MM.1S (cell line): ENCODE measurements at regions not wholly inside any gene's neighbourhood (a gene's known extent, or its start where the extent isn't known, plus 50 kb on each side); places are given as distances from the start of the nearest gene placed in this dataset.
A peak's percentile ranks its signal among the peaks of the same experiment; 100 is the strongest.

Experiments used
- DNase-seq: peaks from one replicate; pipeline ENCODE4 v3.0.0-alpha.2; 2015
- H2AFZ ChIP-seq: fragments of 300-600 bp; sonication (generic); 2 replicates; pipeline ENCODE4 v1.6.0; 2016; ENCODE audit warnings: antibody characterized with exemption, low read length
- H3F3A ChIP-seq: fragments of 300-600 bp; sonication (generic); 2 replicates; pipeline ENCODE4 v1.6.1; 2016; ENCODE audit warnings: mild to moderate bottlenecking, antibody characterized with exemption, low read length, moderate library complexity, mixed read lengths; ENCODE audit not compliant: insufficient read depth
- H3K27ac ChIP-seq: fragments of 300-600 bp; sonication (generic); 2 replicates; pipeline ENCODE4 v1.5.1; 2016; ENCODE audit warnings: mild to moderate bottlenecking, low read length
- H3K27me3 ChIP-seq: fragments of 300-600 bp; sonication (generic); replicated peaks from 2 replicates; pipeline ENCODE4 v1.6.0; 2016; ENCODE audit warnings: low read length; ENCODE audit not compliant: insufficient read depth
- H3K36me3 ChIP-seq: fragments of 300-600 bp; sonication (generic); replicated peaks from 2 replicates; pipeline ENCODE4 v1.6.1; 2016; ENCODE audit warnings: mild to moderate bottlenecking, low read length, mixed read lengths; ENCODE audit not compliant: insufficient read depth
- H3K4me1 ChIP-seq: fragments of 300-600 bp; sonication (generic); 2 replicates; pipeline ENCODE4 v1.6.1; 2016; ENCODE audit warnings: low read length, mixed read lengths
- H3K4me2 ChIP-seq: fragments of 300-600 bp; sonication (generic); 2 replicates; pipeline ENCODE4 v1.6.0; 2016; ENCODE audit warnings: low read depth, low read length
- H3K4me3 ChIP-seq: fragments of 300-600 bp; sonication (generic); 2 replicates; pipeline ENCODE4 v1.5.1; 2016; ENCODE audit warnings: low read length, mixed read lengths
- H3K79me2 ChIP-seq: fragments of 300-600 bp; sonication (generic); 2 replicates; pipeline ENCODE4 v1.6.1; 2016; ENCODE audit warnings: mixed run types, low read length, mixed read lengths
- H3K9ac ChIP-seq: fragments of 300-600 bp; sonication (generic); 2 replicates; pipeline ENCODE4 v1.6.1; 2016; ENCODE audit warnings: low read length, mixed read lengths
- H3K9me2 ChIP-seq: fragments of 300-600 bp; sonication (generic); replicated peaks from 2 replicates; pipeline ENCODE4 v1.6.1; 2016; ENCODE audit warnings: mild to moderate bottlenecking, low read length, mixed read lengths; ENCODE audit not compliant: insufficient read depth
- H3K9me3 ChIP-seq: fragments of 300-600 bp; sonication (generic); replicated peaks from 2 replicates; pipeline ENCODE4 v1.6.1; 2016; ENCODE audit warnings: mild to moderate bottlenecking, low read length, mixed read lengths; ENCODE audit not compliant: insufficient read depth
- H4K20me1 ChIP-seq: fragments of 300-600 bp; sonication (generic); 2 replicates; pipeline ENCODE4 v1.6.1; 2016; ENCODE audit warnings: mild to moderate bottlenecking, low read length, moderate library complexity, mixed read lengths; ENCODE audit not compliant: insufficient read depth
- EZH2 ChIP-seq: fragments of 300-600 bp; sonication (generic); optimal IDR thresholded peaks from 2 replicates; pipeline ENCODE3; 2017; ENCODE audit warnings: low read depth, mild to moderate bottlenecking, antibody characterized with exemption, low read length, mixed read lengths
- EZH2phosphoT487 ChIP-seq: fragments of 300-600 bp; sonication (generic); IDR thresholded peaks from 2 replicates; pipeline ENCODE4 v1.6.1; 2018; ENCODE audit warnings: antibody characterized with exemption, low read length
- TF ChIP-seq, protein P1 (sequence below): fragments of 300-600 bp; sonication (generic); IDR thresholded peaks from 2 replicates; pipeline ENCODE4 v1.5.1; 2016; ENCODE audit warnings: antibody characterized with exemption, low read length, mixed read lengths

DNA sequence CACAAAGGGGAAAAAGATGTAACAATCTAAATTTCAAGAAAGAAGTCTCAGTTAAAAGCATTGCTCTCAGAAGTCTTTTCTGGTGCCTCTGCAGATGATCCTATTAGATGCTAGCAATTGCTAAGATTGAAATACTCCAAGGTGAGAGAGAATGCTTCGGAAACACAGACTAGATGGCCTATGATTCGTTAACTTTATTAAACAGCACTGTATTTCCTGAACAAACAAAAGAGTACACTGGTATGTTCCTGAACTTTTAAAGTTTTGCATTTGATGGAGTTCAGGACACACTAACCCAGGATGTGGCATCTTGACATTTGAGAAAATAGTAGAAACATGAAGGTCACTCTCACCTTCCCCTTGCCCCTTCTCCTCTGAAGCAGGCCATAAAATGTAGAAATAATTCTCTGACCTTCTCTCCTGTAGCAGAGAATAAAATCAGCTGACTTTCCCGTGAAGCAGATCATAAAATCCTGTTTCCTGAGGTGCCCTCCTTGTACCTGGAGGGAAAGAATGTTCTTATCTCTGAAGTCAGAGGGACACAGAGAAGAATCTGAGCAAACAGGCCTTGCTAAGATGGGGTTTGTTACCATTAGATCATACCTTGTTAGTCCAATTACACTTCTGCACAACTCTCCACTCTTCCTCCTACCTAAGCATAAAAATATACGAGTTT is 142.9 kb upstream of the USP25 start:
- TF ChIP-seq, protein P1, sequence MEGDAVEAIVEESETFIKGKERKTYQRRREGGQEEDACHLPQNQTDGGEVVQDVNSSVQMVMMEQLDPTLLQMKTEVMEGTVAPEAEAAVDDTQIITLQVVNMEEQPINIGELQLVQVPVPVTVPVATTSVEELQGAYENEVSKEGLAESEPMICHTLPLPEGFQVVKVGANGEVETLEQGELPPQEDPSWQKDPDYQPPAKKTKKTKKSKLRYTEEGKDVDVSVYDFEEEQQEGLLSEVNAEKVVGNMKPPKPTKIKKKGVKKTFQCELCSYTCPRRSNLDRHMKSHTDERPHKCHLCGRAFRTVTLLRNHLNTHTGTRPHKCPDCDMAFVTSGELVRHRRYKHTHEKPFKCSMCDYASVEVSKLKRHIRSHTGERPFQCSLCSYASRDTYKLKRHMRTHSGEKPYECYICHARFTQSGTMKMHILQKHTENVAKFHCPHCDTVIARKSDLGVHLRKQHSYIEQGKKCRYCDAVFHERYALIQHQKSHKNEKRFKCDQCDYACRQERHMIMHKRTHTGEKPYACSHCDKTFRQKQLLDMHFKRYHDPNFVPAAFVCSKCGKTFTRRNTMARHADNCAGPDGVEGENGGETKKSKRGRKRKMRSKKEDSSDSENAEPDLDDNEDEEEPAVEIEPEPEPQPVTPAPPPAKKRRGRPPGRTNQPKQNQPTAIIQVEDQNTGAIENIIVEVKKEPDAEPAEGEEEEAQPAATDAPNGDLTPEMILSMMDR = no peak
- TF ChIP-seq EZH2phosphoT487 (no peak), EZH2 (no peak)
- H3K9ac ChIP-seq = no peak overlapping the region
- no peak overlapping the region for H2AFZ ChIP-seq
- no peaks in the 10 kb centered on the region for H3K4me1 ChIP-seq
- no peaks in the 10 kb centered on the region for H3K79me2 ChIP-seq
- no peaks in the 10 kb centered on the region for H3F3A ChIP-seq
- no peak overlapping the region for H3K4me3 ChIP-seq
- DNase-seq = no peak
- H3K27ac ChIP-seq = no peak overlapping the region
- no peaks in the 10 kb centered on the region for H3K9me2 ChIP-seq
- H3K36me3 ChIP-seq = no peaks in the 10 kb centered on the region
- no peaks in the 10 kb centered on the region for H4K20me1 ChIP-seq
- H3K27me3 ChIP-seq = no peaks in the 10 kb centered on the region
- H3K4me2 ChIP-seq = no peak overlapping the region
- no peaks in the 10 kb centered on the region for H3K9me3 ChIP-seq

DNA sequence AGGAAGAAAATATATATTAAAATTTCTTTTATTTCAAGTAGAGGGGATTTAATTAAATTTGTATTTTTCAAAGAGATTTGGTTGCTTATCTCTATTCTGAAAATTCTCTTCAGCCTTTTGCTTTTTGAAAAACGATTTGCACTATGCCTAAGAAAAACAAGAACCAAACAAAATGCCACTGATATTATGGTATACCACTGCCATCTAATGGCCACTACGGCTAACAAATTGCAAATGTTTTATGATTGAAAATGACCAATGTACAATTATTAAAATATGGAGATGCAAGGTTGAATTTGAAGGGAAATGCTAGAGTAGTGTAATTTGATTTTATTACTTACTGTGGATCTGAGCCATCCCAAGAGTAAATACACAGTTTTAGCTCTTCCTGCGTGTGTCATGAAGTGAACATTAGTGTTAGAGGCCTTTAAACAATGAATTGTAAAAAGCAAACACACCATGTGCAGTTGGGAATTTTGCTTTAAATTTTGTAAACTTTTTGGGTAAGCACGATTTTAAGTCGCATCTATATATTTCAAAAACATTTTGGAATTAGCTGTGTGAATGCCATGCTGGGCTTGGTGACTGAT is 137.4 kb upstream of the USP25 start:
- Histone ChIP-seq H4K20me1 (no peaks in the 10 kb centered on the region), H3K79me2 (no peaks in the 10 kb centered on the region), H3K4me3 (no peak overlapping the region), H3K27me3 (no peaks in the 10 kb centered on the region), H3K4me1 (no peaks in the 10 kb centered on the region), H3K9me2 (no peaks in the 10 kb centered on the region), H3K27ac (no peak overlapping the region), H3F3A (no peaks in the 10 kb centered on the region), H2AFZ (no peak overlapping the region), H3K36me3 (no peaks in the 10 kb centered on the region), H3K9ac (no peak overlapping the region), H3K4me2 (no peak overlapping the region), H3K9me3 (no peaks in the 10 kb centered on the region)
- TF ChIP-seq, protein P1 = peak; percentile 60
- TF ChIP-seq EZH2 = no peak
- DNase-seq = peak; percentile 50

- no peaks in the 10 kb centered on the region for H3K36me3 ChIP-seq
- no peak overlapping the region for H2AFZ ChIP-seq
- H3K27me3 ChIP-seq = no peaks in the 10 kb centered on the region
- no peaks in the 10 kb centered on the region for H3K4me1 ChIP-seq
- H3K9me2 ChIP-seq = no peaks in the 10 kb centered on the region
- H3K4me3 ChIP-seq = no peak overlapping the region
- no peak overlapping the region for H3K4me2 ChIP-seq
- no peaks in the 10 kb centered on the region for H3F3A ChIP-seq
- TF ChIP-seq, protein P1 = no peak
- TF ChIP-seq EZH2 (no peak), EZH2phosphoT487 (no peak)
- no peaks in the 10 kb centered on the region for H3K79me2 ChIP-seq
- H3K9me3 ChIP-seq = no peaks in the 10 kb centered on the region
- H3K27ac ChIP-seq = no peak overlapping the region
- no peak overlapping the region for H3K9ac ChIP-seq
- H4K20me1 ChIP-seq = no peaks in the 10 kb centered on the region
- DNase-seq = no peak
These were observed 136.8 kb upstream of the USP25 start for GRCh38 chr21:15592957-15593356.
